ENCODE measurements at regions not wholly inside any gene's neighbourhood (a gene's known extent, or its start where the extent isn't known, plus 50 kb on each side); places are given as distances from the start of the nearest gene placed in this dataset.
"Not testable (repeated sequence)": the region's sequence is repeated elsewhere in the genome, so short reads cannot be mapped to it uniquely, and the experiment has no call there.

- intact Hi-C loops (cut with micrococcal nuclease) = no loop called here
- DNase-seq (no peak), ATAC-seq (no peak)
These were observed 390.0 kb downstream of the CPS1 start for GRCh38 chr2:210946395-210946794.

DNA sequence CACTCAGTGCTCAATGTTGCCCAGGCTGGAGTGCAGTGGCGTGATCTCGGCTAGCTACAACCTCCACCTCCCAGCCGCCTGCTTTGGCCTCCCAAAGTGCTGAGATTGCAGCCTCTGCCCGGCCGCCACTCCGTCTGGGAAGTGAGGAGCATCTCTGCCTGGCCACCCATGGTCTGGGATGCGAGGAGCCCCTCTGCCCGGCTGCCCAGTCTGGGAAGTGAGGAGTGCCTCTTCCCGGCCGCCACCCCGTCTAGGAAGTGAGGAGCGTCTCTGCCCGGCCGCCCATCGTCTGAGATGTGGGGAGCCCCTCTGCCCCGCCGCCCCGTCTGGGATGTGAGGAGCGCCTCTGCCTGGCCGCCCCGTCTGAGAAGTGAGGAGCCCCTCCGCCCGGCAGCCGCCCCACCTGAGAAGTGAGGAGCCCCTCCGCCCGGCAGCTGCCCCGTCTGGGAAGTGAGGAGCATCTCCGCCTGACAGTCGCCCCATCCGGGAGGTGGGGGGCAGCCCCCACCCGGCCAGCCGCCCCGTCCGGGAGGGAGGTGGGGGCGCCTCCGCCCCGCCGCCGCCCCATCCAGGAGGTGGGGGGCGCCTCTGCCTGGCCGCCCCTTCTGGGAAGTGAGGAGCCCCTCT lies 394.1 kb downstream of the CPS1 start:
- DNase-seq; intact Hi-C loops (cut with micrococcal nuclease); ATAC-seq: not testable (repeated sequence)

DNA sequence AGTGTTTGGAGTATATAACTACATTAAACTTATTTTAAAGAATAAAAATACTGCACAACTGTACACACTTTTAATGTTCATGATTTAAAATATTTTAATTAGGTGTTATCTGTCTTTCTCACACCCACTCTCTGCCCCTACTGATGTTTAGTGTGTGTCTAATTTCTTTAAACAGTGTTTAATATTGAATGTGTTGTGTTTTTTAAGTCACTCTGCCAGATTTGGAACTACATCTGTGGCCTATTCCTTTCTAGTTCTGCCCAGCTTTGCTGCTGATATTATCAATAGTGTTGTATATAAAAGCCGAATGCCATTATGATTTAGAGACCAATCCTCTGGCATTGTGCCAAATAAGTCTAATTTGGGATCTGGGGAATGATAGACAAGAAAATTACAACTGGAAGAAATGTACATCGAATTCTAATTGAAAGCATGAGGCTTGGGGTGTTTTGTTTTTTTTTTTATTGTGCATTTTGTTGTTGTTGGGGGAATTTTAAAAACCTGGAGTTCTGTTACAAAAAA lies 398.0 kb downstream of the CPS1 start:
- no peak for ATAC-seq
- DNase-seq = no peak
- intact Hi-C loops (cut with micrococcal nuclease) = no loop called here

GRCh38 chr2:210955591-210955990 lies 399.2 kb downstream of the CPS1 start:
- intact Hi-C loops (cut with micrococcal nuclease) = no loop called here
- DNase-seq (no peak), ATAC-seq (no peak)

DNA sequence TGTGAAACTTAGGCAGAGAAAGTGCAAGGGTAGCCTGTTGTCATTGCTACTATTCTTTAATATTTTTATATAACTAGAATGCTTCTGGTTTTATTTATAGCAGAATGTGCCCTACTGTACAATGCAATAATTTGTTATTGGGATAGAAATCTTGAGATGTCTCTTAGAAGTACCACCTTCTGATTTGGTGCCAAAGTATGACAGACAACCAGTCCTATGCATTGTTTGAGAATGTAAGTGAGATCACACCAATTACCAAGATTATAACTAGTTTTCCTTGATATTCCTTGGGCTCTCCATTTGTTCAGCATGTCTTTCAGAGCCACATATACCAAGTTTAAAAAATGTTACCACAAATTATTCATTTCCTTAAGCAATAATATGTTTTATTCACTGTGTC lies 399.7 kb downstream of the CPS1 start:
- ATAC-seq (no peak), DNase-seq (no peak)
- intact Hi-C loops (cut with micrococcal nuclease) = no loop called here

DNA sequence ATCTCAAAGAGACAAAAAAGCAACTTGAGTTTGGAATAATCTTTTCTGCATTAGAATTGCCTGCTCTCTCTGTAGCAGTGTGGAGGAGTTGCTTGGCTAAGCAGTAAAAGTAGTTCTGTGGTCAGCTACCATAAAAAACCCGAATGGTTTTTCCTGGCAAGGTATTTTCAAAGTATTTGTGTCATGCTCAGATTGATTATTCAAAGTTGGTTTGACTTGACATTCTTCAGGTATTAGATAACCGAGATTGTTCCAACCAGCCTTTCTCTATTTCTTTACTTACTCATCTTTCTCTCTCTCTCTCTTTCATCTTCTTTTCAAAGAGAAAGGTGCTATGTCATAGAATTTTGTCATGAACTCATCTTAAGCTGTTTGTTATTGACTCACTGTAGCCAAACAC lies 404.9 kb downstream of the CPS1 start:
- no peak for DNase-seq
- intact Hi-C loops (cut with micrococcal nuclease) = no loop called here
- ATAC-seq = no peak

- intact Hi-C loops (cut with micrococcal nuclease) = no loop called here
- DNase-seq (no peak), ATAC-seq (no peak)
These were observed 407.0 kb downstream of the CPS1 start for GRCh38 chr2:210963386-210963785.

GRCh38 chr2:210964141-210964764 lies 407.9 kb downstream of the CPS1 start:
- intact Hi-C loops (cut with micrococcal nuclease) = no loop called here
- no peak for DNase-seq

DNA sequence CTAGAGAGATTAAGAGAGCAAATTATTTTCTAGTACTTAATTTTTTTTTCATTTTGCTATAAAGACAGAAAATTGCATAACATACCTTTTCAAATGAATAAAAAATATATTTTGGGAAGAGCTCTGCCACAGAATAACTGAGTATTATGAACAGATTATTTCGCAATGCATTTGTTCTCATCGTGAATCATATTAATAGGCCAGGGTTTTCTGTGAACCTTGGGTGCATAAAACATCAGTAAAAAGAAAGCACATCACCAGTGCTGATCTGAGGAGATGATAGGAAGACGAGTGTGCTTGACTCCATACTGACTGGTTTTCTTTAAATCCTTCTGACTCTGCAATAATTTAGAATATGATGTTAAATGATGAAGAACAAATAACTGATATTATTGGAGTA lies 409.1 kb downstream of the CPS1 start:
- intact Hi-C loops (cut with micrococcal nuclease) = no loop called here
- no peak for DNase-seq
- ATAC-seq = no peak

More at GRCh38 chr2:210964141-210964764, 407.9 kb downstream of the CPS1 start:
- ATAC-seq = no peak

DNA sequence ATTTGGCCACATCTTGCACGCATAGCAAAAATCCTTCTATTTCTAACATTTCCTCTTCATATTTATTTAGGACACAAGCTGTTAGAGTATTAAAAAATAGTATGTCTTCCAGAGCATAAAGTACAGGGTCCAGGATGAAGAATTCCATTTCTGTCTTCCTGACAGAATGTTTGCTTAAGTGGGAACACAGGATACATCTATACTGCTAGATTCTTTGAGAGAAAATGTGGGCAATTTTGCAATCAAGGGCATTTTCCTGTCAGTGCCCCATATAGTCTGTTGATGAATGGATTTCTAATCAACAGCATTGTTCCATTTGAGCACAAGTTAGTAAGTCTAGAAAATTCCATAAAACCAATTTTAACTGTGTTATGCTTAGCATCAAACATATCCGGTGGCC lies 409.9 kb downstream of the CPS1 start:
- ATAC-seq = no peak
- intact Hi-C loops (cut with micrococcal nuclease) = no loop called here
- no peak for DNase-seq

DNA sequence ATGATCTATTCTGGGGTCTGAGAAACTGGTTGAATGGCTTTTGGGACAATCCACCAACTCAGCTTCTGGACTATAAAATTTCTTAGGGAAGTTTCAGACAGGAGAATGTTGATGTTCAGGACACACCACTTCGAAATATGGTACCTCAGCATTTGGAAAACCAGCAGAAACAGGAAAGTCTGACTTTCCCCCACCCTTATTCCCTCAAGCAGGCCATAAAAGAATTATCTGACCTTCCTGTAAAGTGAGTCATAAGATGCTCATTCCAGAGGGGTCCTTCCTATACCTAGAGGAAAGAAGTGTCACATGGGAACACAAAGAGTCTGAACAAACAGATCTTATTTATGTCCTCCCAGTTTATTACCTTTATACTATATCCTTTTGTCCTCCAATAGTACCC lies 415.0 kb downstream of the CPS1 start:
- no peak for ATAC-seq
- no peak for DNase-seq
- intact Hi-C loops (cut with micrococcal nuclease) = no loop called here

- intact Hi-C loops (cut with micrococcal nuclease); ATAC-seq; DNase-seq: not testable (repeated sequence)
These were observed 430.4 kb downstream of the CPS1 start for GRCh38 chr2:210986806-210987205.

DNA sequence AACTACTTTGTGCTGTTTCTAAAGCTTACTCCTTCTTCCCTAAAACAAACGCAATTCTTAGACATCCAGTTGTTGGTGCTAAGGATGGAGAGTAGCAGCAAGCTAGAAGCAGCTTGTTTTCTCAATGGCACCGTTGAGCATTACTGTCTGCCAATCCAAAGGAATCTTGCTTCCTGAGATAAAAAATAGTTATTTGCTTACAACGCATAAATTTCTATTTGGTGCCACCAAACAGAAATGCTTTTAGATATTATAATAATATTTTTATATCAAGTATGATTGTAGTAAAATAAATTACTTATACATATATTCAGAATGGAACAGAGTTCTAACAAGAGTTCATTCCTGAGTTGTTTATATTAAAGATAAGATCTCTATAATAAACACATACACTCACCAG lies 434.7 kb downstream of the CPS1 start:
- DNase-seq (no peak), ATAC-seq (no peak)
- intact Hi-C loops (cut with micrococcal nuclease) = no loop called here

DNA sequence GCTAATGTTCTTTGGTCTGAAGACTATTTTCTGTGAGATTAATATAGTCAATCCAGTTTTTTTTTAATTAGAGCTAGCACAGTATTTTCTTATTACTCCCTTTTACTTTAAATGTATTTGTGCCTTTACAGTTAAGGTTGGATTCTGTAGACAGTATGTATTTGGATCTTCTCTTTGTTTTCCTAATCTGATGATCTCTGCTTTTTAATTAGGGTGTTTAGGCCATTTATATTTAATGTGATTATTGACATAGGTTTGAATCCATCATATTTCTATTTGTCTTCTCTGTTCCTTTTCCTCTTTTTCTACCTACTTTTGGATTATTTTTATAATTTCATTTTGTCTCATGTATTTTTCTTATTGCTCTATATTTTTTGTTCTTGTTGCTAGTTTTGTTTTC lies 437.7 kb downstream of the CPS1 start:
- intact Hi-C loops (cut with micrococcal nuclease) = no loop called here

GRCh38 chr2:210997373-210997772 lies 441.0 kb downstream of the CPS1 start:
- intact Hi-C loops (cut with micrococcal nuclease) = no loop called here
- no peak for ATAC-seq
- no peak for DNase-seq

More for the DNA sequence above, 437.7 kb downstream of the CPS1 start:
- ATAC-seq (no peak), DNase-seq (no peak)

DNA sequence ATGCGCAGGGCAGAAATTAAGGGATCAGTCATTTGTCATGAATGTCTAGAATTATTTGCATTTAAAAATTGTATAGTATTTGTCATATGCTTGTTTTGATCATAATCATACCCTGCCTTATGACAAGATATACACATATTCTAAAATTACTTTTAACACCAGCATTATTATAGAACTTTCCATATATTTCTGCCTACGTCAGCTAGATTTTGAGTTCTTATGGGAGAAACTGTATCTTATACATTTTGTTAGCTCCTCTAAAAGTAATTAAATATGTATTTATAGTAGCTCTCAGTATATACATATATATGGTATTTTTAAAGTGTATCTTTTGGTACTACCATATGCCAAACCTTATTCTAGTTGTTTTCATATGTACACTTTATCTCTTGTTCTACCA lies 441.9 kb downstream of the CPS1 start:
- intact Hi-C loops (cut with micrococcal nuclease) = no loop called here
- ATAC-seq (no peak), DNase-seq (no peak)

- DNase-seq (no peak), ATAC-seq (no peak)
- intact Hi-C loops (cut with micrococcal nuclease) = no loop called here
These were observed 458.0 kb downstream of the CPS1 start for GRCh38 chr2:211014376-211014775.

DNA sequence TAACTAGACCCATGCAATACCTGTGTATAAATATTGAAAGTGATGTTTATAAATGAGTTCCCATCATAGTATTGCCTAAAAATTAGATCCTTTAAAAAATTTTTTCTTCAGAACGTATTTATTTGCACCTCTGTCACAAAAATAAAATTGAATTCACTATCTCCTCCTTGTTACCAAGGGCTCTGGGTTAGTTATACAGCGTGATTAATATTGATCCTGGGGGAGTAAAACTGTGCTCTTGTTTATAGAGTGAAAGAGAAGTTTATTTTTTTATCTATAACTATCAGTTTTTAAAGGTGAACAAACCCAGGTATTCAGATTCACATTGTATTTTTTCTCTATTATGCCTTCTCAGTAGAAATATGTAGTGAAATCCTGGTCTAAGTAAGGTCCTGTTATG lies 458.5 kb downstream of the CPS1 start:
- intact Hi-C loops (cut with micrococcal nuclease) = no loop called here
- DNase-seq = no peak
- ATAC-seq = no peak

DNA sequence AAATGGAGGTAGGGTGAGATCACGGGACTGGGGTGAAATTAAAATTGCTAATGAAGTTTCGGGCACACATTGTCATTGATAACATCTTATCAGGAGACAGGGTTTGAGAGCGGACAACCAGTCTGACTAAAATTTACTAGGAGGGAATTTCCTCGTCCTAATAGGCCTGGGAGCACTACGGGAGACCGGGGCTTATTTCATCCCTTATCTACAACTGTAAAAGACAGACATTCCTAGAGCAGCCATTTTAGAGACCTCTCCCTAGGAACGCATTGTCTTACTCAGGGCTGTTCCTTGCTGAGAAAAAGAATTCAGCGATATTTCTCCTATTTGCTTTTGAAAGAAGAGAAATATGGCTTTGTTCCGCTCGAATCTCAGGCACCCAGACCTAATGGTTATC lies 468.7 kb downstream of the CPS1 start:
- intact Hi-C loops (cut with micrococcal nuclease); ATAC-seq; DNase-seq: not testable (repeated sequence)

DNA sequence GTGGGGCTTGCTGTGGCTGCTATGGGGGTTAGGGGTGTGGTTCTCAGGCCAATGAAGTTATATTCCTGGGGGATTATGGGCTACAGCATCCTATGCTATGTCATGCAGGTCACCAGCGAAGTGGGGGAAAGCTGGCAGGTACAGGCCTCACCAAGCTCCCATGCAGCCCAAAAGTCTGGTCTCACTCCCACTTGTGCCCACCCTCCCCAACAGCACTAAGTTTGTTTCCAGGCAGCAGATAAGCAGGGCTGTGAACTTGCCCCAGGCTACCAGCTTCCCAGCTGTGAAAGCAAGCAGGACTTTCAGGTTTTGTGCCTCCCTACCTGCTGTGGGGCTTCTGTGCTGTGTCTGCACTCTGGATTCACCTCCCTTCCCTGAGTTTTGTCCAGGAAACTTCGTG lies 469.7 kb downstream of the CPS1 start:
- intact Hi-C loops (cut with micrococcal nuclease) = no loop called here
- ATAC-seq (no peak), DNase-seq (no peak)

DNA sequence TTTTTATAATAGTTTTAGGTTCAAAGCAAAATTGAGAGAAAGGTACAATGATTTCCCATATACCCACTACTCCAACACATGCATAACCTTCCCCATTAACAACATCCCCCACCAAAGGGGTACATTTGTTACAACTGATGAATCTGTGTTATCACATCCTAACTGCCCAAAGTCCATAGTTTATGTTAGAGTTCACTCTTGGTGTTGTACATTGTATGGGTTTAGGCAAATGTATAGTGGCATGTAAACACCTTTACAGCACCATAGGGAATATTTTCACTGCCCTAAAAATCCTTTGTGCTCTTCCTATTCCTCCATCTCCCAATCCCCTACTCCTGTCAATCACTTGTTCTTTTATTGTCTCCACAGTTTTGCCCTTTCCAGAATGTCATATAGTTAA lies 471.6 kb downstream of the CPS1 start:
- ATAC-seq (no peak), DNase-seq (no peak)
- intact Hi-C loops (cut with micrococcal nuclease) = no loop called here

Data from left ventricle myocardium superior (tissue), 1 donor.